CD4-positive, alpha-beta T cell (primary cell): ENCODE measurements at regions not wholly inside any gene's neighbourhood (a gene's known extent, or its start where the extent isn't known, plus 50 kb on each side); places are given as distances from the start of the nearest gene placed in this dataset.

Experiments
- ATAC-seq: fragments of 200-7000 bp; cut with Tn5 transposase; one replicate; pipeline ENCODE4 v1.10.0; 2022; ENCODE audit warnings: mild to moderate bottlenecking; ENCODE audit not compliant: poor library complexity
- CTCF ChIA-PET: fragments of 350-600 bp; sonication (Branson Sonifier 250); formaldehyde crosslinking; loops from one replicate; lab custom pipeline; 2021; ENCODE audit warnings: antibody characterized with exemption, inconsistent platforms; lab: Charles Lee
- POLR2A ChIA-PET: fragments of 350-600 bp; sonication (Branson Sonifier 250); formaldehyde crosslinking; loops from one replicate; lab custom pipeline; 2021; ENCODE audit warnings: antibody characterized with exemption, inconsistent platforms; lab: Charles Lee
- DNase-seq, 14 experiments: peaks; one replicate each; pipeline ENCODE4 v3.0.0-alpha.2; 2013 to 2020; ENCODE audit warnings: mixed read lengths in 2 of 14
- H3K27ac ChIP-seq, 2 donors: one replicate each; pipeline versions ENCODE4 v1.5.1 to v1.7.0; 2013; ENCODE audit warnings: low read length in 2 of 2, low read depth in 1 of 2, mild to moderate bottlenecking in 1 of 2
- H3K27me3 ChIP-seq, 2 experiments: 1 replicate in 1 of 2; 2 replicates in 1 of 2; pipeline versions ENCODE4 v1.6.1 to v1.7.0; 2013; ENCODE audit warnings: low read length in 2 of 2, control low read depth in 1 of 2, mild to moderate bottlenecking in 1 of 2, moderate library complexity in 1 of 2; ENCODE audit not compliant: insufficient read depth in 2 of 2, control insufficient read depth in 1 of 2
- H3K36me3 ChIP-seq: one replicate; pipeline ENCODE4 v1.6.1; 2013; ENCODE audit warnings: low read length, control low read depth; ENCODE audit not compliant: insufficient read depth
- H3K4me1 ChIP-seq: one replicate; pipeline ENCODE4 v1.6.1; 2013; ENCODE audit warnings: low read length, control low read depth; ENCODE audit not compliant: insufficient read depth
- H3K4me3 ChIP-seq: one replicate; pipeline ENCODE4 v1.5.1; 2013; ENCODE audit warnings: mild to moderate bottlenecking, low read length, moderate library complexity
- H3K9me3 ChIP-seq, 2 experiments: 1 replicate in 1 of 2; 2 replicates in 1 of 2; pipeline versions ENCODE4 v1.6.1 to v1.7.0; 2013; ENCODE audit warnings: low read length in 2 of 2, mild to moderate bottlenecking in 2 of 2, control low read depth in 1 of 2, moderate library complexity in 1 of 2; ENCODE audit not compliant: control insufficient read depth in 1 of 2, insufficient read depth in 1 of 2
- H3K27ac Mint-ChIP-seq: one replicate; pipeline ENCODE4 v1.8.0; 2020; ENCODE audit warnings: mixed read lengths
- H3K27me3 Mint-ChIP-seq: one replicate; pipeline ENCODE4 v1.8.0; 2021; ENCODE audit warnings: mixed read lengths
- H3K36me3 Mint-ChIP-seq: one replicate; pipeline ENCODE4 v1.8.0; 2021; ENCODE audit warnings: low read depth, mixed read lengths
- H3K4me1 Mint-ChIP-seq: one replicate; pipeline ENCODE4 v1.8.0; 2021; ENCODE audit warnings: low read depth, mixed read lengths
- H3K4me3 Mint-ChIP-seq: one replicate; pipeline ENCODE4 v1.8.0; 2020; ENCODE audit warnings: mild to moderate bottlenecking, mixed read lengths
- H3K9me3 Mint-ChIP-seq: one replicate; pipeline ENCODE4 v1.8.0; 2020; ENCODE audit warnings: mixed read lengths
- intact Hi-C, 2 experiments: fragments of 100-400 bp; cut with DNase I in 1 of 2; cut with micrococcal nuclease in 1 of 2; formaldehyde crosslinking; loops; one replicate each; pipeline versions ENCODE4 v1.15.1 to v1.9.0; 2023 to 2025; cut with DNase I, micrococcal nuclease
- TF ChIP-seq, protein P1 (sequence below): fragments of 200-600 bp; IDR thresholded peaks from one replicate; pipeline ENCODE4 v1.8.0; 2022; ENCODE audit warnings: antibody characterized with exemption, mild to moderate bottlenecking

- peaks cover 85% of the 10 kb centered on the region for H3K4me1 Mint-ChIP-seq
- TF ChIP-seq, protein P1, sequence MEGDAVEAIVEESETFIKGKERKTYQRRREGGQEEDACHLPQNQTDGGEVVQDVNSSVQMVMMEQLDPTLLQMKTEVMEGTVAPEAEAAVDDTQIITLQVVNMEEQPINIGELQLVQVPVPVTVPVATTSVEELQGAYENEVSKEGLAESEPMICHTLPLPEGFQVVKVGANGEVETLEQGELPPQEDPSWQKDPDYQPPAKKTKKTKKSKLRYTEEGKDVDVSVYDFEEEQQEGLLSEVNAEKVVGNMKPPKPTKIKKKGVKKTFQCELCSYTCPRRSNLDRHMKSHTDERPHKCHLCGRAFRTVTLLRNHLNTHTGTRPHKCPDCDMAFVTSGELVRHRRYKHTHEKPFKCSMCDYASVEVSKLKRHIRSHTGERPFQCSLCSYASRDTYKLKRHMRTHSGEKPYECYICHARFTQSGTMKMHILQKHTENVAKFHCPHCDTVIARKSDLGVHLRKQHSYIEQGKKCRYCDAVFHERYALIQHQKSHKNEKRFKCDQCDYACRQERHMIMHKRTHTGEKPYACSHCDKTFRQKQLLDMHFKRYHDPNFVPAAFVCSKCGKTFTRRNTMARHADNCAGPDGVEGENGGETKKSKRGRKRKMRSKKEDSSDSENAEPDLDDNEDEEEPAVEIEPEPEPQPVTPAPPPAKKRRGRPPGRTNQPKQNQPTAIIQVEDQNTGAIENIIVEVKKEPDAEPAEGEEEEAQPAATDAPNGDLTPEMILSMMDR: no peak
- H3K27me3 Mint-ChIP-seq: no peaks in the 10 kb centered on the region
- POLR2A ChIA-PET: interaction anchor here (0.7 to 9.3 kb wide), 4 partner anchors 8 to 252 kb away, joined by 3 to 192 read pairs (median 4); a partner anchor contains a TSS
- no peaks in the 10 kb centered on the region for H3K9me3 Mint-ChIP-seq
- Histone ChIP-seq H3K9me3 (no peaks in the 10 kb centered on the region), H3K27ac (peak overlapping the region; percentile 51 to 55), H3K27me3 (no peaks in the 10 kb centered on the region), H3K4me3 (peak overlapping the region; percentile 21), H3K36me3 (no peaks in the 10 kb centered on the region), H3K4me1 (peaks cover 66% of the 10 kb centered on the region)
- H3K4me3 Mint-ChIP-seq: peak overlapping the region; percentile 72
- peak in 6 of 14 experiments; percentile 28 to 81 (median 55) for DNase-seq
- H3K27ac Mint-ChIP-seq: peak overlapping the region; percentile 86
- intact Hi-C loops: loop anchor here in 1 of 2 experiments (2.0 kb wide), 1 partner anchor 49 kb away; no protein-coding TSS in a partner anchor
- ATAC-seq: peak; percentile 47
- CTCF ChIA-PET: interaction anchor here (0.9 kb wide), 1 partner anchor 38 kb away, joined by 3 read pairs; no protein-coding TSS in a partner anchor
- H3K36me3 Mint-ChIP-seq: no peaks in the 10 kb centered on the region
Observed at GRCh38 chr12:107369679-107370078, 276.3 kb upstream of the CRY1 start.

- H3K4me1 Mint-ChIP-seq: peaks cover 87% of the 10 kb centered on the region
- Histone ChIP-seq H3K36me3 (no peaks in the 10 kb centered on the region), H3K27ac (peak overlapping the region; percentile 54 to 69), H3K27me3 (no peaks in the 10 kb centered on the region), H3K9me3 (no peaks in the 10 kb centered on the region), H3K4me1 (peaks cover 72% of the 10 kb centered on the region), H3K4me3 (peak overlapping the region; percentile 4)
- intact Hi-C loops: loop anchor here in 1 of 2 experiments (1.0 kb wide), 1 partner anchor 50 kb away; no protein-coding TSS in a partner anchor
- TF ChIP-seq, protein P1: no peak
- peak overlapping the region; percentile 68 for H3K4me3 Mint-ChIP-seq
- ATAC-seq (peak; percentile 74), DNase-seq (peak in 9 of 14 experiments; percentile 9 to 85 (median 30))
- ChIA-PET POLR2A (interaction anchor here (0.8 to 9.3 kb wide), 12 partner anchors 9 to 279 kb away, joined by 3 to 192 read pairs (median 4); partner anchors contain the start of gene CRY1), CTCF (interaction anchor here (0.9 to 2.0 kb wide), 4 partner anchors 10 to 54 kb away, joined by 3 to 7 read pairs (median 6); no protein-coding TSS in a partner anchor)
- H3K9me3 Mint-ChIP-seq: no peaks in the 10 kb centered on the region
- H3K36me3 Mint-ChIP-seq: no peaks in the 10 kb centered on the region
- H3K27me3 Mint-ChIP-seq: no peaks in the 10 kb centered on the region
- peak overlapping the region; percentile 86 for H3K27ac Mint-ChIP-seq
Observed at GRCh38 chr12:107372229-107372658, 278.9 kb upstream of the CRY1 start.

DNA sequence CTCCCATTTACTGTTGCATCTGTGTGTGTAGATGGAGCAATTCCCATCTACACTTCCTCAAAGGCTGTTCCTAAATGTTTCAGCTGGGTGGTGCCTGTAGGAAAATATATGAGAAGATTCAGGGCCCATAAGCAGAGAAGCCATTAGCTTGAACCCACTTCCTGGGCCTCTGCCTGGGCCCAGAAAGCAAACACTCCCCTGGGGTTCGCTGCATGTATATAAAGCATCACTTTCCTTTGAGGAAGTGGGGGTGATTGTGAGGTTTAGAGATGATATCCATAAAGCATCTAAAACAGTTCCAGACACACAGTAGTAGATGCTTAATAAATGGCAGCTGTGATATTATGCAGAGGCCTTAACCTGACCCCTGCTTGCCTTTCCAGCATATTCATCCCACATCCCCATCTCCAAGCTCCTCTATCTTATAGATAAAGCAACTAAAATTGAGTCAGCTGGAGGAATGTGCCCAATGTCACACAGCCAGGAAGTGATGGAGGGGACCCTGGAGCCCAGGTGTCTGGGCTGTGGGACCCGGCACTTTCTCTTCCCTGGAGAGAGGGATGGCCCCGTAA lies 280.0 kb upstream of the CRY1 start:
- no peaks in the 10 kb centered on the region for H3K36me3 ChIP-seq
- peak overlapping the region; percentile 54 to 69 for H3K27ac ChIP-seq
- H3K9me3 ChIP-seq: no peaks in the 10 kb centered on the region
- H3K36me3 Mint-ChIP-seq: no peaks in the 10 kb centered on the region
- TF ChIP-seq, protein P1: no peak
- no peak overlapping the region for H3K4me3 ChIP-seq
- peak in 3 of 14 experiments; percentile 25 to 58 (median 28) for DNase-seq
- H3K27me3 Mint-ChIP-seq: no peaks in the 10 kb centered on the region
- H3K27me3 ChIP-seq: no peaks in the 10 kb centered on the region
- CTCF ChIA-PET: interaction anchor here (1.3 kb wide), 1 partner anchor 53 kb away, joined by 5 read pairs; no protein-coding TSS in a partner anchor
- H3K4me1 ChIP-seq: peaks cover 67% of the 10 kb centered on the region
- intact Hi-C loops: no loop called here
- POLR2A ChIA-PET: interaction anchor here (0.8 to 9.3 kb wide), 7 partner anchors 16 to 280 kb away, joined by 3 to 192 read pairs (median 6); partner anchors contain the start of gene CRY1
- no peaks in the 10 kb centered on the region for H3K9me3 Mint-ChIP-seq
- H3K27ac Mint-ChIP-seq: peak overlapping the region; percentile 86
- peak overlapping the region; percentile 68 for H3K4me3 Mint-ChIP-seq
- peaks cover 78% of the 10 kb centered on the region for H3K4me1 Mint-ChIP-seq
- ATAC-seq: no peak
